SU-DHL-6 (cell line): ENCODE measurements at regions not wholly inside any gene's neighbourhood (a gene's known extent, or its start where the extent isn't known, plus 50 kb on each side); places are given as distances from the start of the nearest gene placed in this dataset.

Experiments used
- CTCF ChIP-seq: fragments of 200-600 bp; sonication (generic); IDR thresholded peaks from one replicate; pipeline ENCODE4 v1.5.1; 2017; ENCODE audit warnings: antibody characterized with exemption, mild to moderate bottlenecking, low read length, moderate library complexity; ENCODE audit not compliant: insufficient read depth, poor library complexity, severe bottlenecking
- EZH2phosphoT487 ChIP-seq: fragments of 200-600 bp; sonication (generic), shearing (Covaris generic); conservative IDR thresholded peaks from 2 replicates; pipeline ENCODE4 v1.6.1; 2018; ENCODE audit warnings: mild to moderate bottlenecking, antibody characterized with exemption, low read length, moderate library complexity, mixed read lengths

- TF ChIP-seq CTCF = no peak
- TF ChIP-seq EZH2phosphoT487 = no peak
These were observed 509.1 kb downstream of the MCTP2 start for GRCh38 chr15:94740469-94740868.
